ENCODE measurements at regions not wholly inside any gene's neighbourhood (a gene's known extent, or its start where the extent isn't known, plus 50 kb on each side); places are given as distances from the start of the nearest gene placed in this dataset.
"Not testable (repeated sequence)": the region's sequence is repeated elsewhere in the genome, so short reads cannot be mapped to it uniquely, and the experiment has no call there.

DNA sequence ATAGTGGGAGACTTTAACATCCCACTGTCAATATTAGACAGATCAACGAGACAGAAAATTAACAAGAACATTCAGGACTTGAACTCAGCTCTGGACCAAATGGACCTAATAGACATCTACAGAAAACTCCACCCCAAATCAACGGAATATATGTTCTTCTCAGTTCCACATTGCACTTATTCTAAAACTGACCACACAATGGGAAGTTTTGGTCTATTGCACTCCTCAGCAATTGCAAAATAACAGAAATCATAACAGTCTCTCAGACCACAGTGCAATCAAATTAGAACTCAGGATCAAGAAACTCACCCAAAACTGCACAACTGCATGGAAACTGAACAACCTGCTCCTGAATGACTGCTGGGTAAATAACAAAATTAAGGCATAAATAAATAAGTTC lies 449.9 kb upstream of the FANCL start:
- H4K5ac ChIP-seq (ENCODE audit: low read length); H3K79me2 ChIP-seq (ENCODE audit: control insufficient read depth, insufficient read depth, low read length); H3K4ac ChIP-seq (ENCODE audit: low read depth, low read length); H3K79me1 ChIP-seq (ENCODE audit: low read length); H3K56ac ChIP-seq (ENCODE audit: low read length); H3K18ac ChIP-seq (ENCODE audit: low read length); H2AK5ac ChIP-seq (ENCODE audit: low read length); H3K9ac ChIP-seq (ENCODE audit: low read length); H2BK5ac ChIP-seq (ENCODE audit: low read length); H3K4me1 ChIP-seq (ENCODE audit: control insufficient read depth, low read depth, low read length); H3K27ac ChIP-seq (ENCODE audit: low read depth, low read length); H3K27me3 ChIP-seq (ENCODE audit: insufficient read depth, low read length, poor library complexity); H2BK120ac ChIP-seq (ENCODE audit: low read depth, low read length); H2BK15ac ChIP-seq (replicated peaks; ENCODE audit: low read depth); H3K36me3 ChIP-seq (ENCODE audit: control insufficient read depth, insufficient read depth, low read length); H3K4me3 ChIP-seq (ENCODE audit: low read length); DNase-seq; H3K4me2 ChIP-seq (ENCODE audit: low read length); H4K8ac ChIP-seq (ENCODE audit: low read depth, low read length); H3K23ac ChIP-seq (ENCODE audit: low read length): not testable (repeated sequence)
- no CpG with 5 or more reads among the region's 2 CpGs for WGBS (ENCODE audit: extremely low coverage, insufficient coverage, low lambda C conversion rate)

DNA sequence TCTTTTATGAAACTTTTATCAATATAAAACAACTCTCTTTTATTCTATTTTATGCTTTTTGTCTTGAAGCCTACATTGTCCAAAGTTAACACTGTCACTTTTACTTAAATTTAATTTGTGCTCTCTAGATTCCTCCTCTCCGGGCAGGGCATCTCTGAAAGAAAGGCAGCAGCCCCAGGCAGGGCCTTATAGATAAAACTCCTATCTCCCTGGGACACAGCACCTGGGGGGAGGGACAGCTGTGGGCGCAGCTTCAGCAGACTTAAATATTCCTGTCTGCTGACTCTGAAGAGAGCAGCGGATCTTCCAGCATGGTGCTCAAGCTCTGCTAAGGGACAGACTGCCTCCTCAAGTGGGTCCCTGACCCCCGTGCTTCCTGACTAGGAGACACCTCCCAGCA lies 447.7 kb upstream of the FANCL start:
- Histone ChIP-seq H3K4me1 (ENCODE audit: control insufficient read depth, low read depth, low read length) (no peaks in the 10 kb centered on the region), H2BK5ac (ENCODE audit: low read length) (no peak overlapping the region), H4K8ac (ENCODE audit: low read depth, low read length) (no peak overlapping the region), H3K27ac (ENCODE audit: low read depth, low read length) (no peak overlapping the region), H2AK5ac (ENCODE audit: low read length) (no peak overlapping the region), H3K23ac (ENCODE audit: low read length) (no peak overlapping the region), H2BK15ac (replicated peaks; ENCODE audit: low read depth) (no peak overlapping the region), H3K4me2 (ENCODE audit: low read length) (no peak overlapping the region), H3K27me3 (ENCODE audit: insufficient read depth, low read length, poor library complexity) (no peaks in the 10 kb centered on the region), H3K56ac (ENCODE audit: low read length) (no peak overlapping the region), H2BK120ac (ENCODE audit: low read depth, low read length) (no peak overlapping the region), H3K4me3 (ENCODE audit: low read length) (no peak overlapping the region), H3K36me3 (ENCODE audit: control insufficient read depth, insufficient read depth, low read length) (no peaks in the 10 kb centered on the region), H3K79me2 (ENCODE audit: control insufficient read depth, insufficient read depth, low read length) (no peaks in the 10 kb centered on the region), H3K79me1 (ENCODE audit: low read length) (no peaks in the 10 kb centered on the region), H3K4ac (ENCODE audit: low read depth, low read length) (no peak overlapping the region), H3K18ac (ENCODE audit: low read length) (no peak overlapping the region), H3K9ac (ENCODE audit: low read length) (no peak overlapping the region), H4K5ac (ENCODE audit: low read length) (no peak overlapping the region)
- DNase-seq, result peak; percentile 49
- no CpG with 5 or more reads among the region's 4 CpGs for WGBS (ENCODE audit: extremely low coverage, insufficient coverage, low lambda C conversion rate)

DNA sequence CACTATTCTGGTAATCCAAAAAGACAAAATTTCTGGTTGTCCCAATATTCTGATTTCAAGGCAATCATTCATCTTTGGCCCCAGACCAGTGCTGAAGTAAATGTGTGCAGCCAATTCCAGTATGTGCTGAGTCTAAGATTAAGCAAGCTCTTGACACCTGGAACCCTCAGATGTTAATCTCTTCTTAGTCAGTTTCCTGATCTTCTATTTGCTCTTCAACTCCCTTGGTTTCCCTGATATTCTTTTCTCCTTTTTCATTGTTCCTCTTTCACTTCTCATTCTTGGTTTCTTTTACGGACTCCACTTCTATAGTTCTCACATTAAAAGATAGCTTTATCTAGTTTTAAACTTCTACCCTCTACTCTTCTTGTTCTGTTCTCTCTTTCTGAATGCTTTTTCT lies 445.7 kb upstream of the FANCL start:
- H3K9ac ChIP-seq (ENCODE audit: low read length), result no peak overlapping the region
- no peaks in the 10 kb centered on the region for H3K27me3 ChIP-seq (ENCODE audit: insufficient read depth, low read length, poor library complexity)
- H2BK5ac ChIP-seq (ENCODE audit: low read length), result no peak overlapping the region
- H3K4ac ChIP-seq (ENCODE audit: low read depth, low read length), result no peak overlapping the region
- H3K18ac ChIP-seq (ENCODE audit: low read length), result no peak overlapping the region
- no peaks in the 10 kb centered on the region for H3K79me1 ChIP-seq (ENCODE audit: low read length)
- no peak overlapping the region for H4K8ac ChIP-seq (ENCODE audit: low read depth, low read length)
- no peaks in the 10 kb centered on the region for H3K4me1 ChIP-seq (ENCODE audit: control insufficient read depth, low read depth, low read length)
- no CpG with 5 or more reads among the region's 1 CpG for WGBS (ENCODE audit: extremely low coverage, insufficient coverage, low lambda C conversion rate)
- H4K5ac ChIP-seq (ENCODE audit: low read length), result no peak overlapping the region
- H3K4me2 ChIP-seq (ENCODE audit: low read length), result no peak overlapping the region
- H3K36me3 ChIP-seq (ENCODE audit: control insufficient read depth, insufficient read depth, low read length), result no peaks in the 10 kb centered on the region
- no peak overlapping the region for H3K23ac ChIP-seq (ENCODE audit: low read length)
- H3K56ac ChIP-seq (ENCODE audit: low read length), result no peak overlapping the region
- H2AK5ac ChIP-seq (ENCODE audit: low read length), result no peak overlapping the region
- DNase-seq, result no peak
- H3K4me3 ChIP-seq (ENCODE audit: low read length), result no peak overlapping the region
- no peak overlapping the region for H2BK15ac ChIP-seq (replicated peaks; ENCODE audit: low read depth)
- no peaks in the 10 kb centered on the region for H3K79me2 ChIP-seq (ENCODE audit: control insufficient read depth, insufficient read depth, low read length)
- H3K27ac ChIP-seq (ENCODE audit: low read depth, low read length), result no peak overlapping the region
- H2BK120ac ChIP-seq (ENCODE audit: low read depth, low read length), result no peak overlapping the region

DNA sequence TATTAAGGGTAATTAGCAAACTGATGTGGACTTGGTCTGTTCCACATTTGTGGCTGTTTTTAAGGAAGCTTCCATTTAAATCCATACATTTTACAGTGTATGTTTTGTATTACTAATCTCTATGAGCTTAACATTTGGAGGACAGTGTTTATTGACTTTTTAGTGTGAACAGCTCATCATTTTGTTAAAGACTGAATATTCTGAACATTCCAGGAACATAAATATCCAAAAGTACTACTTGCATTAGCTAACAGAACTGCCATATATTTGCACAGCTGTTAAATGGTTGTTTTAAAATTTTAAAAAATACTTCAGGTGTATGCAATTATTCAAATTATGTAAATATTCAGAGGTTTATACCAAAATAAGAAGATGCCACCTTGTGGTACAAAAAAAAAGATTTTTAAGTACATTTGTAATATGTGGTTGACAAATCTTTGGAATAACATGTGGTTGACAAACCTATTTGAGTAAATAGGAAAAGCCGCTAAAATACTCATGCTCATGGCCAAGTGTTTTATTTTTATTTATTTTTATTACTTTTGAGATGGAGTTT lies 439.7 kb upstream of the FANCL start:
- Histone ChIP-seq H2BK120ac (ENCODE audit: low read depth, low read length) (no peak overlapping the region), H3K79me2 (ENCODE audit: control insufficient read depth, insufficient read depth, low read length) (no peaks in the 10 kb centered on the region), H3K36me3 (ENCODE audit: control insufficient read depth, insufficient read depth, low read length) (no peaks in the 10 kb centered on the region), H3K27me3 (ENCODE audit: insufficient read depth, low read length, poor library complexity) (no peaks in the 10 kb centered on the region), H3K27ac (ENCODE audit: low read depth, low read length) (no peak overlapping the region), H2AK5ac (ENCODE audit: low read length) (no peak overlapping the region), H3K18ac (ENCODE audit: low read length) (no peak overlapping the region), H4K5ac (ENCODE audit: low read length) (no peak overlapping the region), H3K56ac (ENCODE audit: low read length) (no peak overlapping the region), H3K79me1 (ENCODE audit: low read length) (no peaks in the 10 kb centered on the region), H3K4ac (ENCODE audit: low read depth, low read length) (no peak overlapping the region), H3K4me3 (ENCODE audit: low read length) (no peak overlapping the region), H3K4me1 (ENCODE audit: control insufficient read depth, low read depth, low read length) (no peaks in the 10 kb centered on the region), H3K4me2 (ENCODE audit: low read length) (no peak overlapping the region), H2BK15ac (replicated peaks; ENCODE audit: low read depth) (no peak overlapping the region), H4K8ac (ENCODE audit: low read depth, low read length) (no peak overlapping the region), H2BK5ac (ENCODE audit: low read length) (no peak overlapping the region), H3K9ac (ENCODE audit: low read length) (no peak overlapping the region), H3K23ac (ENCODE audit: low read length) (no peak overlapping the region)
- WGBS (ENCODE audit: extremely low coverage, insufficient coverage, low lambda C conversion rate), result no CpG with 5 or more reads among the region's 1 CpG
- DNase-seq, result no peak

DNA sequence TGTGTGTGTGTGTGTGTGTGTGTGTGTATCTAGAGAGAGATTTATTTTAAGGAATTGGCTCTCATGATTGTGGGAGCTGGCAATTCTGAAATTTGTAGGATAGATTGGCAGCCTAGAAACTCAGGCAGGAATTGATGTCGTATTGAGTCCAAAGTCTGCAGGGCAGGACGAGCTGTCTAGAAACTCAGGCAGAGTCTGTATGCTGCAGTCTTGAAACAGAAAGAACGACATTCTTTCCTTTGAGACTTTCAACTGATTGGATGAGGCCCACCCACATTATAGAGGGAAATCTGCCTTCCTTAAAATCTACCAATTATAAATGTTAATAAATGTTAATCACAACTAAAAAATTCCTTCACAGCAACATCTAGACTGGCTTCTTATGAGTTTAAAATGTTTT lies 436.6 kb upstream of the FANCL start:
- no peak overlapping the region for H4K5ac ChIP-seq (ENCODE audit: low read length)
- no peak overlapping the region for H3K23ac ChIP-seq (ENCODE audit: low read length)
- H3K18ac ChIP-seq (ENCODE audit: low read length), result no peak overlapping the region
- H3K27ac ChIP-seq (ENCODE audit: low read depth, low read length), result no peak overlapping the region
- H2BK5ac ChIP-seq (ENCODE audit: low read length), result no peak overlapping the region
- H3K79me1 ChIP-seq (ENCODE audit: low read length), result no peaks in the 10 kb centered on the region
- no peak overlapping the region for H2AK5ac ChIP-seq (ENCODE audit: low read length)
- H3K27me3 ChIP-seq (ENCODE audit: insufficient read depth, low read length, poor library complexity), result no peaks in the 10 kb centered on the region
- H3K36me3 ChIP-seq (ENCODE audit: control insufficient read depth, insufficient read depth, low read length), result no peaks in the 10 kb centered on the region
- H4K8ac ChIP-seq (ENCODE audit: low read depth, low read length), result no peak overlapping the region
- H2BK120ac ChIP-seq (ENCODE audit: low read depth, low read length), result no peak overlapping the region
- no CpG with 5 or more reads among the region's 3 CpGs for WGBS (ENCODE audit: extremely low coverage, insufficient coverage, low lambda C conversion rate)
- no peak overlapping the region for H3K9ac ChIP-seq (ENCODE audit: low read length)
- no peaks in the 10 kb centered on the region for H3K4me1 ChIP-seq (ENCODE audit: control insufficient read depth, low read depth, low read length)
- no peak overlapping the region for H2BK15ac ChIP-seq (replicated peaks; ENCODE audit: low read depth)
- H3K79me2 ChIP-seq (ENCODE audit: control insufficient read depth, insufficient read depth, low read length), result no peaks in the 10 kb centered on the region
- H3K4ac ChIP-seq (ENCODE audit: low read depth, low read length), result no peak overlapping the region
- DNase-seq, result no peak
- H3K4me2 ChIP-seq (ENCODE audit: low read length), result no peak overlapping the region
- no peak overlapping the region for H3K4me3 ChIP-seq (ENCODE audit: low read length)
- H3K56ac ChIP-seq (ENCODE audit: low read length), result no peak overlapping the region

DNA sequence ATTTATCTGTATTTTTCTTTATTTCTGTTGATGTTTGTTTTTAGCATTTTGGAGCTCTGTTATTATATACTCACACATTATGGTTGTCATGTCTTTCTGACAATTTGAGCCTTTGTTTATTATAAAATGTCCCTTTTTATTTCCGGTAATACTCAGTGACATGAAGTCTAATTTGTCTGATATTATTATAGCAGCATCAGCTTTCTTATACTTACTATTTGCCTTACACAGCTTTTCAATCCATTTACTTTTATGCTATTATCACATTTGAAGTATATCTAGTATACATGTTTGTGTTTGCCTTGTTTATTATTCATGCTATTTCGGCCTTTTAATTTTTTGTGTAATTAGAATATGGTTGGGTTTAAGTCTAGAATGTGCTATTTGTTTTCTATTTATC lies 430.6 kb upstream of the FANCL start:
- Histone ChIP-seq H4K5ac (ENCODE audit: low read length) (no peak overlapping the region), H3K18ac (ENCODE audit: low read length) (no peak overlapping the region), H3K27ac (ENCODE audit: low read depth, low read length) (no peak overlapping the region), H4K8ac (ENCODE audit: low read depth, low read length) (no peak overlapping the region), H3K4me1 (ENCODE audit: control insufficient read depth, low read depth, low read length) (no peaks in the 10 kb centered on the region), H3K79me2 (ENCODE audit: control insufficient read depth, insufficient read depth, low read length) (no peaks in the 10 kb centered on the region), H3K27me3 (ENCODE audit: insufficient read depth, low read length, poor library complexity) (no peaks in the 10 kb centered on the region), H3K56ac (ENCODE audit: low read length) (no peak overlapping the region), H3K79me1 (ENCODE audit: low read length) (no peaks in the 10 kb centered on the region), H3K23ac (ENCODE audit: low read length) (no peak overlapping the region), H3K4me2 (ENCODE audit: low read length) (no peak overlapping the region), H3K4ac (ENCODE audit: low read depth, low read length) (no peak overlapping the region), H2BK15ac (replicated peaks; ENCODE audit: low read depth) (no peak overlapping the region), H2BK5ac (ENCODE audit: low read length) (no peak overlapping the region), H3K4me3 (ENCODE audit: low read length) (no peak overlapping the region), H3K36me3 (ENCODE audit: control insufficient read depth, insufficient read depth, low read length) (no peaks in the 10 kb centered on the region), H2BK120ac (ENCODE audit: low read depth, low read length) (no peak overlapping the region), H2AK5ac (ENCODE audit: low read length) (no peak overlapping the region), H3K9ac (ENCODE audit: low read length) (no peak overlapping the region)
- no CpG with 5 or more reads among the region's 2 CpGs for whole genome bisulfite sequencing (ENCODE audit: extremely low coverage, insufficient coverage, low lambda C conversion rate)
- no peak for DNase-seq

Data from mesendoderm (in vitro differentiated cells).